Fibroblast of skin of abdomen (primary cell): ENCODE measurements at regions not wholly inside any gene's neighbourhood (a gene's known extent, or its start where the extent isn't known, plus 50 kb on each side); places are given as distances from the start of the nearest gene placed in this dataset.
"Not testable (repeated sequence)": the region's sequence is repeated elsewhere in the genome, so short reads cannot be mapped to it uniquely, and the experiment has no call there.

Source experiments
- DNase-seq: peaks from one replicate; pipeline ENCODE4 v3.0.0-alpha.2; 2013

DNA sequence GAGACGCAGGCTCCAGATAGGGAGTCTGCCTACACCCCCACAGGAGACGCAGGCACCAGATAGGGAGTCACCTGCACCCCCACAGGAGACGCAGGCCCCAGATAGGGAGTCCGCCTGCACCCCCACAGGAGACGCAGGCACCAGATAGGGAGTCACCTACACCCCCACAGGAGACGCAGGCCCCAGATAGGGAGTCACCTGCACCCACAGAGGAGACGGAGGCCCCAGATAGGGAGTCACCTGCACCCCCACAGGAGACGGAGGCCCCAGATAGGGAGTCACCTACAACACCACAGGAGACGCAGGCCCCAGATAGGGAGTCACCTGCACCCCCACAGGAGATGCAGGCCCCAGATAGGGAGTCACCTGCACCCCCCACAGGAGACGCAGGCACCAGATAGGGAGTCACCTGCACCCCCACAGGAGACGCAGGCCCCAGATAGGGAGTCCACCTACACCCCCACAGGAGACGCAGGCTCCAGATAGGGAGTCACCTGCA, 77.2 kb upstream of the PPP2R2D start:
- DNase-seq: not testable (repeated sequence)

DNA sequence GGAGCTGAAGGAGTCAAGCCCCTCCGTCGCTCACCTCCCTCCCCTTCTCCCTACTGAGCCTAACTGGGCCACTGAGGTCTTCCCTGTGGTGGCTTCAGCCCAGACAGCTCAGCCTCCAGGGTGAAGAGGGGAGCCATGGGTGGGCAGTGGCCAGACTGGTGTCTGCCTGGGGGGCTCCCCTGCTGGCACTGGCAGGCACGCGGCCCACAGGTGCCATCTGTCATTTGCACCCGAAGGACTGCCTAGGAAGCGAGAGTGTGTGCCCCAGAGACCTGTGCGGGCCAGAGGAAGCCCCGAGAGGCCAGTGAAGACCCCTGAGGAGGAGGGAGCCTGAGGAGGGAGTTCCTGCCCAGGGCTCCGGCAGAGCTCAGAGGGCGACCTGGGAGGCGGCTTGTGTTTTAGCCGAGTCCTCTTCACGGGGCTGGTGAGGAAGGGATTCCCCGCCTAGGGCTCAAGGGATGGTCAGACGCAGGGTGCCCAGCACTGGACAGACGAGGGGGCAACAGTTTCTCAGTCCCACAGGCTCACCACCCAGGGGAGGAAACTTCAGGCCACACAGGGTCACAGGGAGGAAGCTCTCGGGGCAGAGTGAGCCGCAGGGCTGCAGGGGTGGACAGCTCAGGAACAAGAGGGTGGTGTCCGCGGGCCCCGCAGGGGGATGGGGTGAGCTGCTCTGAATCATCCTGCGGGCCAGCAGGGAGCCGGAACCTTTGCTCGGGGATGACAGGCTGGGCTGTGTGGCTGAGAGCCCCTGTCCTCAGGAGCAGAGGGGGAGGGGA, 76.2 kb upstream of the PPP2R2D start:
- no peak for DNase-seq

GRCh38 chr10:131825150-131825848, 75.5 kb upstream of the PPP2R2D start:
- DNase-seq: no peak

DNA sequence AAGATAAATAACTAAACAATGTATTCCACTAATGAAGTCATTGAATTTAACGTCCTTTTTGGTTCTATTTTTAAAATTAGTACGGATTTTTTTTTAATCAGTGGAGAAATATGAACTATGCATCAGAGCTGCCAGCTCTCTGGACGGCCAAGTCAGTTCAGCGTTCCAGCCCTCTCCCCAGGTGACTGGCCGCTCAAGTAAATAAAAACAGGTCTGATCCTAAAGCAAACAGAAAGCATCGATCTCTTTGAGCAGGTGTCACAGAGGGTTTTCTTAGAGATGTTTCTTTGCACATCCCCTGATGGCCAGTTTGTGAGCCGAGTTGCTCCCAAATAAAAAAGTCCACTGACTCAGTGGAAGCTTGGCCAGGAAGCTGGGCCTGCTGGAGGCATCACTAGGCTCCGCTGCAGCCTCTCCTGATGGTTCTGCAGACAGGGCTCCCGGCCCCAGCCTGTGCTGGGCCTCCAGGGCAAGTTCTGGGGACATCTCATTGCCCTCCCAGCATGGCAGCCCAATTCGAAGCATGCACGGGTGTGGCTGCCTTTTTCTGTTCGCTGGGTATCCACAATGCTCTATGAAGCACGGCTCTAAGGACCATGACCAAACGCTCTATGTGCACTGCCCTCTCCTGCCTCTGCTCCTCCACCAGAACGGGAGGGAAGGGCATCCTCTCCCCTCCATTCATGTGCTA, 74.7 kb upstream of the PPP2R2D start:
- no peak for DNase-seq

- DNase-seq: no peak
Measured at GRCh38 chr10:131829156-131829930, 71.5 kb upstream of the PPP2R2D start.

DNA sequence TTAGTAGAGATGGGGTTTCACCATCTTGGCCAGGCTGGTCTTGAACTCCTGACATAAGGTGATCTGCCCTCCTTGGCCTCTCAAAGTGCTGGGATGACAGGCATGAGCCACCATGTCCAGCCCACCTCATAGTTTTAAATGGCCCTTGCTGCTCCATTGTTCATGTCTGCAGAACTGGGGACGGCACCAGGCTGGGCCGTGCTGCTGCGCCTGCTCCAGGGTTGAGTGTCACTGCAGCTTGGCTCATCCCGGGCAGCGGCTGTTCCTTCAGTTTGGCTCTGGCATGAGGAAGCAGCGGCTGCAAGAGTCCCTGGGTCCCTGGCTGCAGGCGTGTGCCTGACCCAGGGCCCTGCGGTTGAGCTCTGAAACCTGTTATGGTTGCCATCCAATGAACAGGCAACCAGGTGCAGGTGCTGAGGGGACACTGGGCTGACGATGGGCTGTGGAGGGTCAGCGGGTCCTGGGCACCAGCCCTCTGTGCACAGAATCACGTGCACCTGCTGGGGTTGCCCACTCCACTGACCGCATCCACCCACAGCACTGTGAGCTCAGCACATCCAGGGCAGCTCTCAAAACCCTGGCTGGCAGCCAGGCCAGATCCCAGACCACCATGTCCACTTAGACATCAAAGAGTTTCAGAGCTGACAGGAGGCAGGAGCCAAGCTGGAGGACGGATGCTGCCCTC, 70.2 kb upstream of the PPP2R2D start:
- DNase-seq: no peak

- no peak for DNase-seq
Measured at GRCh38 chr10:131831561-131831960, 69.2 kb upstream of the PPP2R2D start.

DNA sequence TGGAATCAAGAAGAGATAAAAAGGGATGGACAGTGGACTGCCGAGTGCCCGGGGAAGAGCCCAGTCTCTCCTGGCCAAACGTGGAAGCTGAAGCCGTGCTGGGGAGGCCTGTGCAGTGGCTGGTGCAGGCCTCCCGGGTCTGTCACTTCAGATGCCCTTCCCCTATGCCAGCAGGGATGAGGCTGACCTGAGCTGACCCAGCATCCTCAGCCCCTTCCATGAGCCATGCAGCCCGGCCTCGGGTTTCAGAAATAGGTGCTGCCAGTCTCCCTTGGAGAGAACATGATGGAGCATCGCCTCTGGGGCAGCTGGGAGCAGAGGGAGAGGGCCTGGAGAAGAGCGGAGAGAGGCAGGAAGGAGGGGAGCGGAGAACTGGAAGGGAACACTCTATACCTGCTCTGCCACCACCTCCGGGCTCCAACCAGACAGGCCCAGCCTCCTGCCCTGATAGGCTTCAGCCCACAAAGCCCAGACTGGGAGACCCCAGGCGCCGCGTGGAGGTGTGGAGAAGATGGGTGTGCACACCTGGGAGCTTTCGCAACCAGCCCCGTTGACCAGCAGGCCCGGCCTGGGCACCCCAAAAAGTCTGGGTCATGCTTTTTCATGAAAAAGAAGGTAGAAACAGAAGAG, 68.6 kb upstream of the PPP2R2D start:
- no peak for DNase-seq

DNA sequence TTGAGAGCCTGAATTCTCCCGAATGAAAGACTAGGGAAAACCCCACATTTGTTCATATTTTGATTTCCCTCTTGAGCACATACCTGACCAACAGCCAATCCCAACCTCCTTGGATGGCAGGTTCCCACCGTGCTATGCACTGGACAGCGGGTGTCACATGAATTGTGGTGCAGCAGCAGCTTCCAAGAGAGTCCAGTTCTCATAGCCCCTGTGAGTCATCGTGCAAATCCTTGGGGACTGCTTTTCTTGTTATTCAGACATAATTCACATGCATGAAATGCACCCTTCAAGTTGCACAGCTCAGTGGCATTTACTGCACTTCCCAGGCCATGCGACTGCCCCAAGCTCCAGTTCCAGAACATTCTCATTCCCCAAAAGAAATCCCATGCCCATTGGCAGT, 67.8 kb upstream of the PPP2R2D start:
- DNase-seq: no peak

DNA sequence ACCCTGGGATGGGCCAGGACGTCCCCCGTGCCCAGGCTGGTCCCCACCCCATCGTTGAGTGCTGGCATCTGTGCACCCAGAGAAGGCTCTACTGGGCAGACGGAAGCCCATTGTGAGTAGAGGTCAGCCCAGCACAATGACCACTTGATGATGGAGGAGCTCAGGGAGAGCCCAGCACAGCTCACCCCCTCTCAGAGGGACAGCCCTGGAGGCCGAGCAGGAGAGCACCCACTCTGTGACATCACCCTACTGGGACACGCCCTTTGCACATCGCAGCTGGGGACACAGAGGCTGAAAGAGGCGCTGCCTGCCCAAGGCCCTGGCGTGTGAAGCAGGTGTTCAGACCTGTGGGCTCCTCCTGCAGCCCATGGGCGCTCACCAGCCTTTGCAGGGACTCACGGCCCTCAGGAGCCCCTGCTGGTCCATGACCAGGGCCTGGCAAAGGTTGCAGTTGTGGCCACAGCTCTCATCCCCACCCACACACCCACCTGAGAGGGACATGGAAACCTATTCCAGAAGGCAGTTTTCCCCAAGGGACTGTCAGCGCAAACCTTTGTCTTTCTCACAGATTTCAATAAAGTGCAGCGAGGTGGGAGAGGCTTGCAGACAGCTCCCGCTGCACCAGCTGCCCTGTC, 67.2 kb upstream of the PPP2R2D start:
- DNase-seq: no peak

DNA sequence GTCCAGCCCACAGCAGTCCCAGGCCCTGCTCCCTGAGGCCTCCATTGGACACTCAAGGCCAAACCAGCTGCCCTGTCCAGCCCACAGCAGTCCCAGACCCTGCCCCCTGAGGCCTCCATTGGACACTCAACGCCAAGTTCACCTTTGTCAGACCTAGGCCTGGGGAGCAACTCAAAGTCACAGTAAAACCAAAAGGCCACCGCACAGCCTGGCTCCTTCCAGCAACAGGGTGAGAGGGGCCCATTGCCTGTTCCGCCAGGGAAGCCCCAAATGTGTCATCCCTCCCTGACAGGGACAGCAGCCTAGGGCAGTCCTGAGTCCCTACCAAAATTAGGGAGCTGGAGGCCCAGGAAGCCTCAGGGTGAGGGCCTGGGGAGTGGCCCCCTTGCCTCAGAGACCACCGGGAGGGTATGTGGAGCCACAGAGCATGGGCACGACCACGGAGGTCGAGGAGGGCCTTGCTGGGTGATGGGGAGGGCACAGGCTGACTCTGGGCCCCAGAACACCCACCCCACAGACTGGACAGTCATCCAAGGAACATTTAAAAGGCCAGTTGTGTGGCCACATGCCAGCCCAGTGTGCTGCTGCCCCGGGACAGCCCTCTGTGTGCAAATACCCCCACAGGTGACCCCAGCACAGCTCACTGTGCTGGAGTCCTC, 66.5 kb upstream of the PPP2R2D start:
- no peak for DNase-seq

DNA sequence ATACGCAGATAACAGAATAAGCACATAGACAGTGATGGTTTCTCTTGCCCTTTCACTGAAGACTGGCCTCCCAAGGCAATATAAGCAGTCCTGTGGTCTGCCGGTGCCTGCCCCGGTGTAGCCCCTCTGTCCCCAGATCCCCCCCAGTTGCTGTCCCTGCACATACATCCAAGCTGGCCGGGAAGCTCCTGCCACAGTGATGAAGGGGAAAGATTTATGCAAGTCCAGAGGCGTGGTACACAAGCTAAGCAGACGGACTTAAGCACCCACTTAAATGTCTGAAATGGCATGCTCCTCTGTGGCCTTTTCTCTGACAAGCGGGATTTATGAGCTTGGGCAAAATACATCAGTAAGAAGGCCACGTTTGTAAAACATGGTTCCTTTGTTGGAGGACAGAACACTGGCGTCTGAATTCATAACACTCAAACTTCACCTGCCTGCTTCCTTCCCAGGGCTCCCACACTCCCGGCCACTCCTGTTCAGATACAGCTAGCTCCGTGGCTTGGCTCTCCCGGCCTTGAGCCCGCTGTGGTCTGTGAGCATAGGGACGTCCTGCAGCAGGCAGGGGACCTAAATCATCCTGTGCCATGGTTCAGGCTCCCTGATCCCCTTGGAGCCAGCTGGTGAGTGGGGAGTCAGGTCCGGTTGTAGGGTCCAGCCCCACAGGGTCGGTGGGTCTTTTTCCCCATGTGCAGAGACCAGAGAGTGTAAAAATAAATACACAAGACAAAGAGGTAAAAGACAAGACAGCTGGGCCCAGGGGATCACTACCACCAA, 61.7 kb upstream of the PPP2R2D start:
- DNase-seq: no peak

DNA sequence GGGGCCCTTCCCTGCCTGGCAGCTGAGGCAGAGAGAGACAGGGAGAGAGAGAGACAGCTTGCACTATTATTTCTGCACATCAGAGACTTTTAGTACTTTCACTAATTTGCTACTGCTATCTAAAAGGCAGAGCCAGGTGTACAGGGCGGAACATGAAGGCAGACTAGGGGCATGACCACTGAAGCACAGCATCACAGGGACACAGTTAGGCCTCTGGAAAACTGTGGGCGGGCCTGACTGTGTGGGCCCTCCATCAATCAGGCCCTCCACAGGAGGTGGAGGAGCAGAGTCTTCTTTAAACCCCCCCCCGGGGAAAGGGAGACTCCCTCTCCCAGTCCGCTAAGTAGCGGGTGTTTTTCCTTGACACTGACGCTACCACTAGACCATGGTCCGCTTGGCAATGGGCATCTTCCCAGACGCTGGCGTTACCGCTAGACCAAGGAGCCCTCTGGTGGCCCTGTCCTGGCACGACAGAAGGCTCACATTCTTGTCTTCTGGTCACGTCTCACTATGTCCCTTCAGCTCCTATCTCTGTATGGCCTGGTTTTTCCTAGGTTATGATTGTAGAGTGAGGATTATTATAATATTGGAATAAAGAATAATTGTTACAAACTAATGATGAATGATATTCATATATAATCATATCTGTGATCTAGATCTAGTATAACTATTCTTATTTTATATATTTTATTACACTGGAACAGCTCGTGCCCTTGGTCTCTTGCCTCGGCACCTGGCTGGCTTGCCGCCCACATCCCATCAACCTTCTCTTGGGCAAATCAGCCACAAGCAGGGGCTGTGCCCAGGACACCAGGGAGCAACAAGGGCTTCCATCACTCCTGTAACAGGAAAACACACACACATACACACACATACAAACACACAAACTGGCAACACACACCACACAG, 60.7 kb upstream of the PPP2R2D start:
- DNase-seq: not testable (repeated sequence)

DNA sequence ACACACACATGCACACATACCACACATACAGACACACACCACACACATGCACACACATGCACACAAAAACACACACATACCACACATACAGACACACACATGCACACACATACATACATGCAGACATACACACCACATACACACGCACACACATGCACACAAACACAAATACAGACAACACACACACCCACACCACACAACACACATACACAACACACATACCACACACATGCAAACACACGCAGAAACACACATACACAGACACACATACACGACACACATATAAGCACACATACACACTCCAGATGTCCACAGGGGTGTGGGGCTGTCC, 60.1 kb upstream of the PPP2R2D start:
- DNase-seq: no peak

DNA sequence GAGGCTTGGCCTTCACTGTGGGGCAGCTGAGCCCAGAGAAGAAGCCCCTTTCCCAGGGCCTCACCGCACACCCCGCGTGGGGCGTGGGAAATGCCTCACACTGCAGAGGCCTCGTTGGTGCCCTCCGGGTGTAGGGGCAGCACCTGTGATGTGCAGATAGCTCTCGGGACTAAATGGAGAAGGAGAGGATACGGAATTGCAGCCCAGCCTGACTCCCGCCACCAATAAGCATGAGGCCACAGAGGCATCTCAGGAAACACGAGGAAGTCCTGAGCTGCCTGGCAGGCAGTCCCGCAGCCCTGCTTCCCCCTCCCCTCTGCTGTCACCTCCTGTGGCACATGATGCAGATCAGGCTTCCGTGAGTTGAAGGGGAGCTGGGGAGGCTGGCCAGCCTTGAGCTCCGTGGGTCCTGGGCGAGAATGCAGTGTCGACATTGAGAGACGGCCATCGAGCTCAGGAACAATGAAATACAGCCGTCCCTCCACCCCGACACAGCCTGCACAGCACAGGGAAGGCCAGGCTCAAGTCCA, 59.6 kb upstream of the PPP2R2D start:
- DNase-seq: no peak

DNA sequence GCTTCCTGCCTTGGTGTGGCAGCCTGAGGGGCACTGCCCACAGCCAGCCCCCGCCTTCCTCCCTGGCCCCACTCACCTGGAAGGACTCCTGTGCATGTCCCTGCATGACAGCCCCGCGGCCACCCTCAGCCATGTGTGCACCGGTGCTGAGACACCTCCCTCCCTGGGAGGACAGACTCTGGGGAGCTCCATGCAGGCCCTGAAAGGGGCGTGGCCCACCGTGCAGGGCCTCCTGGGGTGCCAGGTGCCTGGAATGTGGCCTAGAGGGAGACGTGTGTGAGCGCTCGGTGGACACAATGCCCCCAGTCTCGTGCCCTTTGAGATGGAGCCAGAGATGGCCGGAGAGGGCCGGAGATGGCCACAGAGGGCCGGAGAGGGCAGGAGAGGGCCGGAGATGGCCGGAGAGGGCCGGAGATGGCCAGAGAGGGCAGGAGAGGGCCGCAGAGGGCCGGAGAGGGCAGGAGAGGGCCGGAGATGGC, 59.1 kb upstream of the PPP2R2D start:
- DNase-seq: no peak

DNA sequence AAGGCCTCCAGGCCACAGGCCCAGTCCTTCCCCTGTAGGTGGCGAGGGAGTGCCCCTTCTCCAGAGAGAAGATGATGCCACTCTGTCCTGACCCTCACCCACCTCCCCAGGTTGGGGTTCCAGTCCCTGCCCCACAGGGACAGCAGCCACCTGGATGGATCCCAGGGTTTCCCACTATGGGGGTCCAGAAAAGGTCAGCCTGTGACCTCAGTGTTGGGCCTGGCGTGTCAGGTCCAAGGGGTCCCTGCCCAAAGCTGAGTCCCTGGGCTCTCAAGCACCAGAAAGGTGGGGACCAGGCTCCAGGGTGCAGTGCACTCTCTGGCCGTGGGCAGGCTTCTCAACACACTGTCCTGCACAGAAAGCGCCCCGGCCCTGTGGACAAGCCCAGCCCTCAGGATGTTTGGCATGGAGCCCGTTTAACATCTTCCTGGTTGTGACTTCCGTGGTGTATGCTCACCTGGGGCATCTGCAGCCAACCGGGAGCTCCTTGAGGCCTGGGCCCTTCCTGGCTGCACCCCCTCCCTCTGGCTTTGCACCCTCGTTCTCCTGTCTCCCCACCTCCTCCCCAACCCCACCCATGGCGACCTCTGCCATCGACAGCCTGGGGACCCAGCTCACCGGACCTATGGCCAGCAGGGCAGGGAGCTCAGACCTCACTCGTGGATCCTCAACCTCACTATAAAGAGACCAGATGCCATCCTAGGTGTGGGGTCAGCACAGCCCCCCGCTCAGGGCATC, 58.3 kb upstream of the PPP2R2D start:
- no peak for DNase-seq
